ENCODE measurements at regions not wholly inside any gene's neighbourhood (a gene's known extent, or its start where the extent isn't known, plus 50 kb on each side); places are given as distances from the start of the nearest gene placed in this dataset.

GRCh38 chr3:27565201-27565852, 81.1 kb upstream of the SLC4A7 start:
- ATAC-seq (no peak), DNase-seq (no peak)
- Histone ChIP-seq H3K4me1 (no peaks in the 10 kb centered on the region), H3K4me3 (no peak overlapping the region), H3K27ac (no peak overlapping the region), H3K36me3 (ENCODE audit: insufficient read depth in 1 of 2, low read depth in 1 of 2) (no peaks in the 10 kb centered on the region), H3K9me3 (no peaks in the 10 kb centered on the region), H3K27me3 (ENCODE audit: insufficient read depth in 3 of 3, low read length in 2 of 3) (peaks cover 0 to 2% (median 0%) of the 10 kb centered on the region in 3 donors)
- intact Hi-C loops (cut with DNase I) = no loop called here
- no peak for TF ChIP-seq CTCF (IDR thresholded peaks at IDR 0.05)
- 67 to 76% (median 71%) methylated on average over 5 of the region's 5 CpGs for WGBS, 3 donors

GRCh38 chr3:27561576-27561975, 77.4 kb upstream of the SLC4A7 start:
- no peaks in the 10 kb centered on the region for H3K36me3 ChIP-seq (ENCODE audit: insufficient read depth in 1 of 2, low read depth in 1 of 2)
- no peak overlapping the region for H3K4me3 ChIP-seq
- H3K9me3 ChIP-seq = no peaks in the 10 kb centered on the region
- 97 to 99% (median 98%) methylated on average over 3 of the region's 3 CpGs for WGBS, 3 donors
- TF ChIP-seq CTCF (IDR thresholded peaks at IDR 0.05) = no peak
- no peaks in the 10 kb centered on the region for H3K4me1 ChIP-seq
- DNase-seq (no peak), ATAC-seq (no peak)
- peaks cover 0 to 2% (median 0%) of the 10 kb centered on the region in 3 donors for H3K27me3 ChIP-seq (ENCODE audit: insufficient read depth in 3 of 3, low read length in 2 of 3)
- no peak overlapping the region for H3K27ac ChIP-seq
- intact Hi-C loops (cut with DNase I) = no loop called here

GRCh38 chr3:27560484-27561056, 76.4 kb upstream of the SLC4A7 start:
- no peak for DNase-seq
- Histone ChIP-seq H3K9me3 (no peaks in the 10 kb centered on the region), H3K27ac (no peak overlapping the region), H3K4me1 (no peaks in the 10 kb centered on the region), H3K36me3 (ENCODE audit: insufficient read depth in 1 of 2, low read depth in 1 of 2) (no peaks in the 10 kb centered on the region), H3K4me3 (no peak overlapping the region), H3K27me3 (ENCODE audit: insufficient read depth in 3 of 3, low read length in 2 of 3) (peaks cover 0 to 2% (median 0%) of the 10 kb centered on the region in 3 donors)
- 82 to 96% (median 82%) methylated on average over 9 to 11 of the region's 11 CpGs for WGBS, 3 donors
- intact Hi-C loops (cut with DNase I) = no loop called here
- ATAC-seq = no peak
- no peak for TF ChIP-seq CTCF (IDR thresholded peaks at IDR 0.05)

GRCh38 chr3:27559835-27560234, 75.7 kb upstream of the SLC4A7 start:
- TF ChIP-seq CTCF (IDR thresholded peaks at IDR 0.05) = no peak
- DNase-seq (peak; percentile 49 to 72), ATAC-seq (peak in 3 of 4 donors; percentile 47 to 69 (median 52))
- WGBS, 3 donors = 10 to 18% (median 13%) methylated on average over 6 of the region's 6 CpGs
- H3K27me3 ChIP-seq (ENCODE audit: insufficient read depth in 3 of 3, low read length in 2 of 3) = peaks cover 0 to 2% (median 0%) of the 10 kb centered on the region in 3 donors
- intact Hi-C loops (cut with DNase I) = no loop called here
- no peaks in the 10 kb centered on the region for H3K36me3 ChIP-seq (ENCODE audit: insufficient read depth in 1 of 2, low read depth in 1 of 2)
- H3K4me1 ChIP-seq = no peaks in the 10 kb centered on the region
- H3K4me3 ChIP-seq = no peak overlapping the region
- H3K27ac ChIP-seq = no peak overlapping the region
- H3K9me3 ChIP-seq = no peaks in the 10 kb centered on the region

- Histone ChIP-seq H3K9me3 (no peaks in the 10 kb centered on the region), H3K27ac (no peak overlapping the region), H3K27me3 (ENCODE audit: insufficient read depth in 3 of 3, low read length in 2 of 3) (peaks cover 0 to 2% (median 0%) of the 10 kb centered on the region in 3 donors), H3K4me1 (no peaks in the 10 kb centered on the region), H3K4me3 (no peak overlapping the region), H3K36me3 (ENCODE audit: insufficient read depth in 1 of 2, low read depth in 1 of 2) (no peaks in the 10 kb centered on the region)
- no peak for TF ChIP-seq CTCF (IDR thresholded peaks at IDR 0.05)
- DNase-seq (no peak), ATAC-seq (no peak)
- intact Hi-C loops (cut with DNase I) = no loop called here
Measured at GRCh38 chr3:27559381-27559780, 75.2 kb upstream of the SLC4A7 start.
